Parathyroid adenoma (tissue), 2 donors: ENCODE measurements at regions not wholly inside any gene's neighbourhood (a gene's known extent, or its start where the extent isn't known, plus 50 kb on each side); places are given as distances from the start of the nearest gene placed in this dataset.
"Not testable (repeated sequence)": the region's sequence is repeated elsewhere in the genome, so short reads cannot be mapped to it uniquely, and the experiment has no call there.

Source experiments
- H2AFZ ChIP-seq: fragments of 300-600 bp; sonication (generic); one replicate; pipeline ENCODE4 v1.7.0; 2017; ENCODE audit warnings: antibody characterized with exemption, mild to moderate bottlenecking
- H3K27ac ChIP-seq: fragments of 300-600 bp; sonication (generic); one replicate; pipeline ENCODE4 v1.7.0; 2017
- H3K27me3 ChIP-seq: fragments of 300-600 bp; sonication (generic); one replicate; pipeline ENCODE4 v1.7.0; 2017; ENCODE audit warnings: low read length; ENCODE audit not compliant: control insufficient read depth, insufficient read depth
- H3K36me3 ChIP-seq: fragments of 300-600 bp; sonication (generic); one replicate; pipeline ENCODE4 v1.7.0; 2017; ENCODE audit warnings: low read length; ENCODE audit not compliant: control insufficient read depth, insufficient read depth
- H3K4me1 ChIP-seq: fragments of 300-600 bp; sonication (generic); one replicate; pipeline ENCODE4 v1.7.0; 2017; ENCODE audit warnings: control low read depth
- H3K4me2 ChIP-seq: fragments of 300-600 bp; sonication (generic); one replicate; pipeline ENCODE4 v1.7.0; 2017; ENCODE audit warnings: low read length
- H3K4me3 ChIP-seq: fragments of 300-600 bp; sonication (generic); one replicate; pipeline ENCODE4 v1.7.0; 2017; ENCODE audit warnings: low read depth, low read length
- H3K79me2 ChIP-seq: fragments of 300-600 bp; sonication (generic); one replicate; pipeline ENCODE4 v1.7.0; 2017; ENCODE audit warnings: control low read depth
- H3K9ac ChIP-seq: fragments of 300-600 bp; sonication (generic); one replicate; pipeline ENCODE4 v1.7.0; 2017; ENCODE audit warnings: mild to moderate bottlenecking
- H3K9me3 ChIP-seq: fragments of 300-600 bp; sonication (generic); one replicate; pipeline ENCODE4 v1.7.0; 2017; ENCODE audit warnings: low read length; ENCODE audit not compliant: control insufficient read depth
- CTCF ChIP-seq: fragments of 300-600 bp; sonication (generic); IDR thresholded peaks from one replicate; pipeline ENCODE4 v1.7.0; 2017; ENCODE audit warnings: antibody characterized with exemption, mild to moderate bottlenecking
- donor health status: primary hyperparathyroidism.

- Histone ChIP-seq H3K4me3 (no peak overlapping the region), H3K36me3 (no peaks in the 10 kb centered on the region), H3K27me3 (no peaks in the 10 kb centered on the region), H2AFZ (no peak overlapping the region), H3K4me1 (no peaks in the 10 kb centered on the region), H3K27ac (no peak overlapping the region), H3K9me3 (no peaks in the 10 kb centered on the region), H3K79me2 (no peaks in the 10 kb centered on the region), H3K4me2 (no peak overlapping the region), H3K9ac (no peak overlapping the region)
- no peak for TF ChIP-seq CTCF
Observed at GRCh38 chr5:126137891-126138280, 285.3 kb upstream of the GRAMD2B start.

- TF ChIP-seq CTCF = no peak
- Histone ChIP-seq H2AFZ (no peak overlapping the region), H3K27ac (no peak overlapping the region), H3K79me2 (no peaks in the 10 kb centered on the region), H3K4me2 (no peak overlapping the region), H3K27me3 (no peaks in the 10 kb centered on the region), H3K9me3 (no peaks in the 10 kb centered on the region), H3K36me3 (no peaks in the 10 kb centered on the region), H3K4me3 (no peak overlapping the region), H3K4me1 (no peaks in the 10 kb centered on the region), H3K9ac (no peak overlapping the region)
Observed at GRCh38 chr5:126138281-126138931, 284.8 kb upstream of the GRAMD2B start.

- H2AFZ ChIP-seq = no peak overlapping the region
- no peak overlapping the region for H3K4me2 ChIP-seq
- H3K27me3 ChIP-seq = no peaks in the 10 kb centered on the region
- no peak for TF ChIP-seq CTCF
- no peak overlapping the region for H3K9ac ChIP-seq
- no peak overlapping the region for H3K4me3 ChIP-seq
- H3K36me3 ChIP-seq = no peaks in the 10 kb centered on the region
- H3K4me1 ChIP-seq = no peaks in the 10 kb centered on the region
- no peak overlapping the region for H3K27ac ChIP-seq
- H3K79me2 ChIP-seq = no peaks in the 10 kb centered on the region
- no peaks in the 10 kb centered on the region for H3K9me3 ChIP-seq
Observed at GRCh38 chr5:126139086-126139485, 284.1 kb upstream of the GRAMD2B start.

GRCh38 chr5:126139773-126140172, 283.4 kb upstream of the GRAMD2B start:
- TF ChIP-seq CTCF = no peak
- H3K36me3 ChIP-seq = no peaks in the 10 kb centered on the region
- H3K4me2 ChIP-seq = no peak overlapping the region
- H3K27me3 ChIP-seq = no peaks in the 10 kb centered on the region
- no peak overlapping the region for H3K9ac ChIP-seq
- H3K4me3 ChIP-seq = no peak overlapping the region
- H3K9me3 ChIP-seq = no peaks in the 10 kb centered on the region
- no peaks in the 10 kb centered on the region for H3K79me2 ChIP-seq
- no peak overlapping the region for H3K27ac ChIP-seq
- no peaks in the 10 kb centered on the region for H3K4me1 ChIP-seq
- H2AFZ ChIP-seq = no peak overlapping the region

- H3K27me3 ChIP-seq = no peaks in the 10 kb centered on the region
- H3K4me1 ChIP-seq = no peaks in the 10 kb centered on the region
- no peak overlapping the region for H3K27ac ChIP-seq
- no peak overlapping the region for H3K4me3 ChIP-seq
- no peaks in the 10 kb centered on the region for H3K36me3 ChIP-seq
- H3K9ac ChIP-seq = no peak overlapping the region
- H2AFZ ChIP-seq = no peak overlapping the region
- no peak for TF ChIP-seq CTCF
- no peaks in the 10 kb centered on the region for H3K9me3 ChIP-seq
- no peak overlapping the region for H3K4me2 ChIP-seq
- H3K79me2 ChIP-seq = no peaks in the 10 kb centered on the region
Observed at GRCh38 chr5:126143622-126144021, 279.6 kb upstream of the GRAMD2B start.

- not testable (repeated sequence) for H3K4me2 ChIP-seq, H3K27me3 ChIP-seq, H3K9ac ChIP-seq, H3K27ac ChIP-seq, H3K79me2 ChIP-seq, H3K4me3 ChIP-seq, H2AFZ ChIP-seq, H3K4me1 ChIP-seq, H3K36me3 ChIP-seq, H3K9me3 ChIP-seq
Observed at GRCh38 chr5:126150319-126150718, 272.9 kb upstream of the GRAMD2B start.

GRCh38 chr5:126155298-126155697, 267.9 kb upstream of the GRAMD2B start:
- not testable (repeated sequence) for H3K4me3 ChIP-seq, H3K27ac ChIP-seq, H2AFZ ChIP-seq, H3K27me3 ChIP-seq, H3K9me3 ChIP-seq, H3K9ac ChIP-seq, H3K36me3 ChIP-seq, H3K4me1 ChIP-seq, H3K4me2 ChIP-seq, H3K79me2 ChIP-seq
